ENCODE measurements at regions not wholly inside any gene's neighbourhood (a gene's known extent, or its start where the extent isn't known, plus 50 kb on each side); places are given as distances from the start of the nearest gene placed in this dataset.

DNA sequence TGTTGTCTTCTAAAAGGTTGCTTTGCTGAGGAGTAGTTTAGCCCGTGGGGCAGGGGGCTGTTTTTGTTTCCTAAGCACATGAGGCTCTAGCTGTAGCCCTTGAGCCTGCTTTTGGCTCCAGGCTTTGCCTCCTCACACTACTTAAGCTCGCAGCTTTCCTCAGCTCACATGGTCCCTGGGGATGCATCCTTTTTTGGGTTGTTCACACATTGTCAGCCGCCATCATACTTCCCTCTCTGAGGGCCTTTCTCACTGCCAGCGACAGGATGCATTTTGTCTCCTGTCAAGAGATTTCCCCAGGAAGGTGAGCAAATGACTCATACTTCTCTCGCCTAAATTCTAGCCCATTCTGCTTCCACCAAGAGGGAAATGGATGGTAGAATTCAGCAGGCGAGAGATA lies 279.5 kb upstream of the PKDCC start:
- H3K9me3 ChIP-seq = no peaks in the 10 kb centered on the region
- no peaks in the 10 kb centered on the region for H3K36me3 ChIP-seq
- H3K4me3 ChIP-seq = no peak overlapping the region
- DNase-seq (no peak), ATAC-seq (peak in 1 of 4 donors; percentile 29)
- H3K27ac ChIP-seq = no peak overlapping the region
- no peaks in the 10 kb centered on the region for H3K27me3 ChIP-seq
- intact Hi-C loops (cut with DNase I) = no loop called here
- no peaks in the 10 kb centered on the region for H3K4me1 ChIP-seq
- 62% methylated on average over 5 of the region's 6 CpGs for WGBS (ENCODE audit: insufficient coverage, low coverage, low lambda C conversion rate, missing lambda C conversion rate)
- TF ChIP-seq POLR2A (IDR thresholded peaks at IDR 0.05) = no peak
- no peak for TF ChIP-seq CTCF (IDR thresholded peaks at IDR 0.05)

- DNase-seq (no peak), ATAC-seq (no peak)
- no peaks in the 10 kb centered on the region for H3K27me3 ChIP-seq
- 67% methylated on average over 1 of the region's 1 CpG for WGBS (ENCODE audit: insufficient coverage, low coverage, low lambda C conversion rate, missing lambda C conversion rate)
- H3K36me3 ChIP-seq = no peaks in the 10 kb centered on the region
- no peak overlapping the region for H3K4me3 ChIP-seq
- TF ChIP-seq CTCF (IDR thresholded peaks at IDR 0.05) (no peak), POLR2A (IDR thresholded peaks at IDR 0.05) (no peak)
- H3K4me1 ChIP-seq = no peaks in the 10 kb centered on the region
- intact Hi-C loops (cut with DNase I) = no loop called here
- no peak overlapping the region for H3K27ac ChIP-seq
- no peaks in the 10 kb centered on the region for H3K9me3 ChIP-seq
Measured at GRCh38 chr2:41771710-41772109, 276.1 kb upstream of the PKDCC start.

DNA sequence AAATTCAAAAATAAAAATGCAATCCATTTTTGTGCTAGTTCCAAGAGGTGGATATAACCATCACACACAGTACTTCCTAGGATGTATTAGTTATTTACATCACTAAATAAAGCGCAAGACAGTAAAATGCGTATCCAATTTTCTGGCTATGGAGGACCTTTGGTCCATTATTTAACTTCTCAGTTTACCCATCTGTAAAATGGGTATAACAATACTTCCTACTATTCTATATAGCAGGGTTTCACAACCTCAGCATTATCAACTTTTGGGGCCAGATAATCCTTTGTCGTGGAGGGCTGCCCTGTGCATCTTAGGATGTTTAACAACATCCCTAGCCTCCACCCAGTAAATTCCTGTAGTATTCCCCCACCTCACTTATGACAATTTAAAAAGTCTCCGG lies 275.1 kb upstream of the PKDCC start:
- no peak for DNase-seq

GRCh38 chr2:41774011-41774605 lies 273.7 kb upstream of the PKDCC start:
- 92% methylated on average over 3 of the region's 3 CpGs for WGBS (ENCODE audit: insufficient coverage, low coverage, low lambda C conversion rate, missing lambda C conversion rate)
- intact Hi-C loops (cut with DNase I) = no loop called here

More for the DNA sequence above, 275.1 kb upstream of the PKDCC start:
- Histone ChIP-seq H3K4me1 (no peaks in the 10 kb centered on the region), H3K4me3 (no peak overlapping the region), H3K27me3 (no peaks in the 10 kb centered on the region), H3K27ac (no peak overlapping the region), H3K36me3 (no peaks in the 10 kb centered on the region), H3K9me3 (no peaks in the 10 kb centered on the region)
- TF ChIP-seq POLR2A (IDR thresholded peaks at IDR 0.05) = no peak
- no peak for TF ChIP-seq CTCF (IDR thresholded peaks at IDR 0.05)
- WGBS (ENCODE audit: insufficient coverage, low coverage, low lambda C conversion rate, missing lambda C conversion rate) = 75% methylated on average over 4 of the region's 4 CpGs
- intact Hi-C loops (cut with DNase I) = no loop called here
- ATAC-seq = no peak

More at GRCh38 chr2:41774011-41774605, 273.7 kb upstream of the PKDCC start:
- Histone ChIP-seq H3K27me3 (no peaks in the 10 kb centered on the region), H3K4me3 (no peak overlapping the region), H3K9me3 (no peaks in the 10 kb centered on the region), H3K4me1 (no peaks in the 10 kb centered on the region), H3K27ac (no peak overlapping the region), H3K36me3 (no peaks in the 10 kb centered on the region)
- no peak for DNase-seq
- TF ChIP-seq CTCF (IDR thresholded peaks at IDR 0.05) = no peak
- no peak for TF ChIP-seq POLR2A (IDR thresholded peaks at IDR 0.05)
- no peak for ATAC-seq
